Ishikawa (cell line): ENCODE measurements at regions not wholly inside any gene's neighbourhood (a gene's known extent, or its start where the extent isn't known, plus 50 kb on each side); places are given as distances from the start of the nearest gene placed in this dataset.

ENCODE experiments used
- CEBPB ChIP-seq: IDR thresholded peaks from 2 replicates; pipeline ENCODE4 v1.6.1; 2012
- CREB1 ChIP-seq: IDR thresholded peaks from 2 replicates; pipeline ENCODE4 v1.6.1; 2012; ENCODE audit warnings: low read depth
- EGR1 ChIP-seq: IDR thresholded peaks from 2 replicates; pipeline ENCODE4 v1.6.1; 2012
- EP300 ChIP-seq: IDR thresholded peaks from 2 replicates; pipeline ENCODE4 v1.6.1; 2012; ENCODE audit warnings: borderline replicate concordance
- FOXM1 ChIP-seq: IDR thresholded peaks from 2 replicates; pipeline ENCODE4 v1.6.1; 2012; ENCODE audit warnings: low read depth, borderline replicate concordance
- MAX ChIP-seq: IDR thresholded peaks from 2 replicates; pipeline ENCODE4 v1.6.1; 2012
- NFIC ChIP-seq: IDR thresholded peaks from 2 replicates; pipeline ENCODE4 v1.6.1; 2012
- RAD21 ChIP-seq: IDR thresholded peaks from 2 replicates; pipeline ENCODE4 v1.6.1; 2012; ENCODE audit warnings: low read depth
- REST ChIP-seq: IDR thresholded peaks from 2 replicates; pipeline ENCODE4 v1.6.1; 2012; ENCODE audit warnings: low read depth, mild to moderate bottlenecking
- TAF1 ChIP-seq: IDR thresholded peaks from 2 replicates; pipeline ENCODE4 v1.6.1; 2012; ENCODE audit warnings: low read depth, mild to moderate bottlenecking
- TCF12 ChIP-seq: IDR thresholded peaks from 2 replicates; pipeline ENCODE4 v1.6.1; 2012; ENCODE audit warnings: low read depth
- TEAD4 ChIP-seq: IDR thresholded peaks from 2 replicates; pipeline ENCODE4 v1.6.1; 2012
- USF1 ChIP-seq: IDR thresholded peaks from 2 replicates; pipeline ENCODE4 v1.6.1; 2012
- YY1 ChIP-seq: IDR thresholded peaks from 2 replicates; pipeline ENCODE4 v1.6.1; 2012; ENCODE audit warnings: low read depth
- ZBTB7A ChIP-seq: IDR thresholded peaks from 2 replicates; pipeline ENCODE4 v1.6.1; 2012; ENCODE audit warnings: low read depth

GRCh38 chr1:17877316-17877715, 122.2 kb downstream of the ACTL8 start:
- TF ChIP-seq TEAD4 (no peak), CEBPB (no peak), USF1 (no peak), MAX (no peak), FOXM1 (no peak), EGR1 (no peak), CREB1 (no peak), TAF1 (no peak), REST (no peak), YY1 (no peak), RAD21 (no peak), TCF12 (no peak), NFIC (no peak), EP300 (no peak), ZBTB7A (no peak)

GRCh38 chr1:17877896-17878295, 122.8 kb downstream of the ACTL8 start:
- no peak for TF ChIP-seq CEBPB
- no peak for TF ChIP-seq TCF12
- no peak for TF ChIP-seq REST
- no peak for TF ChIP-seq CREB1
- TF ChIP-seq FOXM1: no peak
- TF ChIP-seq EGR1: no peak
- TF ChIP-seq YY1: no peak
- TF ChIP-seq TEAD4: no peak
- TF ChIP-seq ZBTB7A: no peak
- no peak for TF ChIP-seq EP300
- no peak for TF ChIP-seq TAF1
- no peak for TF ChIP-seq RAD21
- TF ChIP-seq MAX: no peak
- TF ChIP-seq USF1: no peak
- TF ChIP-seq NFIC: no peak

- TF ChIP-seq CEBPB: no peak
- TF ChIP-seq EP300: no peak
- TF ChIP-seq NFIC: no peak
- no peak for TF ChIP-seq MAX
- TF ChIP-seq REST: no peak
- no peak for TF ChIP-seq YY1
- TF ChIP-seq CREB1: no peak
- TF ChIP-seq TAF1: no peak
- TF ChIP-seq USF1: no peak
- TF ChIP-seq TEAD4: no peak
- TF ChIP-seq EGR1: no peak
- TF ChIP-seq TCF12: no peak
- TF ChIP-seq RAD21: no peak
- no peak for TF ChIP-seq FOXM1
- TF ChIP-seq ZBTB7A: no peak
Measured at GRCh38 chr1:17878837-17879236, 123.7 kb downstream of the ACTL8 start.

GRCh38 chr1:17880449-17880848, 125.3 kb downstream of the ACTL8 start:
- TF ChIP-seq REST (no peak), FOXM1 (no peak), NFIC (no peak), TAF1 (no peak), ZBTB7A (no peak), TEAD4 (no peak), USF1 (no peak), EGR1 (no peak), RAD21 (no peak)
